ENCODE measurements at regions not wholly inside any gene's neighbourhood (a gene's known extent, or its start where the extent isn't known, plus 50 kb on each side); places are given as distances from the start of the nearest gene placed in this dataset.
A peak's percentile ranks its signal among the peaks of the same experiment; 100 is the strongest.
"Not testable (repeated sequence)": the region's sequence is repeated elsewhere in the genome, so short reads cannot be mapped to it uniquely, and the experiment has no call there.

- DNase-seq (ENCODE audit: low read depth) = no peak
Measured at GRCh38 chr15:62644216-62644888, 398.2 kb upstream of the TPM1 start.

GRCh38 chr15:62644889-62645742 is 397.4 kb upstream of the TPM1 start:
- DNase-seq (ENCODE audit: low read depth) = no peak

- peak; percentile 50 for DNase-seq (ENCODE audit: low read depth)
Measured at GRCh38 chr15:62647202-62647842, 395.2 kb upstream of the TPM1 start.

- DNase-seq (ENCODE audit: low read depth) = no peak
Measured at GRCh38 chr15:62647843-62648505, 394.6 kb upstream of the TPM1 start.

- DNase-seq (ENCODE audit: low read depth) = no peak
Measured at GRCh38 chr15:62648954-62649353, 393.6 kb upstream of the TPM1 start.

- DNase-seq (ENCODE audit: low read depth) = peak; percentile 49
Measured at GRCh38 chr15:62649793-62650420, 392.6 kb upstream of the TPM1 start.

GRCh38 chr15:62653122-62653521 is 389.4 kb upstream of the TPM1 start:
- DNase-seq (ENCODE audit: low read depth) = no peak

- DNase-seq (ENCODE audit: low read depth) = no peak
Measured at GRCh38 chr15:62656071-62656470, 386.5 kb upstream of the TPM1 start.

- not testable (repeated sequence) for DNase-seq (ENCODE audit: low read depth)
Measured at GRCh38 chr15:62657501-62657900, 385.0 kb upstream of the TPM1 start.

GRCh38 chr15:62658498-62658897 is 384.0 kb upstream of the TPM1 start:
- no peak for DNase-seq (ENCODE audit: low read depth)

GRCh38 chr15:62663547-62663946 is 379.0 kb upstream of the TPM1 start:
- DNase-seq (ENCODE audit: low read depth) = no peak

- DNase-seq (ENCODE audit: low read depth) = peak; percentile 26
Measured at GRCh38 chr15:62665449-62665848, 377.1 kb upstream of the TPM1 start.

- DNase-seq (ENCODE audit: low read depth) = no peak
Measured at GRCh38 chr15:62666046-62666445, 376.5 kb upstream of the TPM1 start.

GRCh38 chr15:62672268-62672667 is 370.3 kb upstream of the TPM1 start:
- DNase-seq (ENCODE audit: low read depth) = peak; percentile 30

- no peak for DNase-seq (ENCODE audit: low read depth)
Measured at GRCh38 chr15:62676891-62677290, 365.7 kb upstream of the TPM1 start.

GRCh38 chr15:62681939-62682896 is 360.3 kb upstream of the TPM1 start:
- DNase-seq (ENCODE audit: low read depth) = no peak

- DNase-seq (ENCODE audit: low read depth) = not testable (repeated sequence)
Measured at GRCh38 chr15:62683192-62683591, 359.4 kb upstream of the TPM1 start.

GRCh38 chr15:62684123-62684808 is 358.3 kb upstream of the TPM1 start:
- DNase-seq (ENCODE audit: low read depth) = no peak

GRCh38 chr15:62691008-62691407 is 351.5 kb upstream of the TPM1 start:
- DNase-seq (ENCODE audit: low read depth) = peak; percentile 6

- no peak for DNase-seq (ENCODE audit: low read depth)
Measured at GRCh38 chr15:62697636-62698035, 344.9 kb upstream of the TPM1 start.

Data from stromal cell of bone marrow (primary cell).